HepG2 (cell line): ENCODE measurements at regions not wholly inside any gene's neighbourhood (a gene's known extent, or its start where the extent isn't known, plus 50 kb on each side); places are given as distances from the start of the nearest gene placed in this dataset.

Experiments used
- ATAC-seq: fragments of 200-7000 bp; cut with Tn5 transposase; 3 replicates; pipeline ENCODE4 v1.9.1; 2020; ENCODE audit warnings: mild to moderate bottlenecking, moderate library complexity
- BruUV-seq: library from RNA; stranded (reverse); fragments of 400-500 nt; replicated peaks from 2 replicates; lab custom pipeline; 2021; lab: Mats Ljungman, UMichigan
- CTCF ChIA-PET: fragments of 300-600 bp; formaldehyde crosslinking; extraction: SDS; loops from one replicate; lab custom pipeline; 2021; ENCODE audit warnings: low total read pairs, inconsistent platforms, low intra/inter-chr PET ratio; lab: Yijun Ruan, JAX
- POLR2A ChIA-PET: fragments of 350-600 bp; sonication (Branson Sonifier 250); formaldehyde crosslinking; loops from one replicate; lab custom pipeline; 2020; ENCODE audit warnings: antibody characterized with exemption, inconsistent platforms; lab: Yijun Ruan, JAX
- DNase-seq: peaks from one replicate; pipeline ENCODE4 v3.0.0-alpha.2; 2015; ENCODE audit warnings: low spot score
- FAIRE-seq: peaks from 3 replicates; lab custom pipeline; 2011; peaks lifted over from hg19 to GRCh38; lab: Jason Lieb, UNC
- H2AFZ ChIP-seq: one replicate; pipeline ENCODE4 v1.6.1; 2011; ENCODE audit warnings: low read length, inconsistent platforms
- H3K27ac ChIP-seq: fragments of 300-600 bp; 3 replicates; pipeline ENCODE4 v1.8.0; 2011; ENCODE audit warnings: mixed run types, mild to moderate bottlenecking, mixed read lengths, low read length, inconsistent platforms; ENCODE audit not compliant: insufficient read depth; ENCODE audit errors: extremely low read length
- H3K27me3 ChIP-seq, 2 experiments: fragments of 200-600 bp in 1 of 2; 2 replicates in 1 of 2; 3 replicates in 1 of 2; pipeline versions ENCODE4 v1.6.0 to v1.8.0; 2011; ENCODE audit warnings: low read length in 2 of 2, mild to moderate bottlenecking in 2 of 2, moderate library complexity in 2 of 2, inconsistent platforms in 1 of 2; ENCODE audit not compliant: insufficient read depth in 2 of 2, control insufficient read depth in 1 of 2
- H3K36me3 ChIP-seq, 2 experiments: fragments of 200-600 bp in 1 of 2; replicated peaks in 1 of 2; 2 replicates in 1 of 2; 3 replicates in 1 of 2; pipeline versions ENCODE4 v1.5.1 to v1.8.0; 2011; ENCODE audit warnings: low read length in 2 of 2, inconsistent platforms in 1 of 2; ENCODE audit not compliant: insufficient read depth in 2 of 2, control insufficient read depth in 1 of 2
- H3K4me1 ChIP-seq: 2 replicates; pipeline ENCODE4 v1.5.1; 2012; ENCODE audit warnings: low read length, inconsistent platforms; ENCODE audit not compliant: insufficient read depth
- H3K4me2 ChIP-seq: 2 replicates; pipeline ENCODE4 v1.6.0; 2011; ENCODE audit warnings: low read depth, low read length, inconsistent platforms
- H3K4me3 ChIP-seq, 3 experiments: fragments of 200-600 bp in 1 of 3; sonication (generic), shearing (Covaris generic) in 1 of 3; replicated peaks in 1 of 3; 2 replicates each; pipeline ENCODE4 v1.5.1; 2011 to 2016; ENCODE audit warnings: low read length in 3 of 3, inconsistent platforms in 2 of 3, low read depth in 2 of 3, mild to moderate bottlenecking in 2 of 3, control low read depth in 1 of 3, mixed read lengths in 1 of 3; ENCODE audit not compliant: insufficient read depth in 1 of 3
- H3K79me2 ChIP-seq: one replicate; pipeline ENCODE4 v1.6.1; 2011; ENCODE audit warnings: low read length, inconsistent platforms; ENCODE audit not compliant: insufficient read depth
- H3K9ac ChIP-seq: 2 replicates; pipeline ENCODE4 v1.6.0; 2011; ENCODE audit warnings: mild to moderate bottlenecking, low read depth, low read length, inconsistent platforms; ENCODE audit not compliant: insufficient read depth
- H3K9me3 ChIP-seq: 2 replicates; pipeline ENCODE4 v1.5.1; 2012; ENCODE audit warnings: mild to moderate bottlenecking, low read length
- H4K20me1 ChIP-seq: 2 replicates; pipeline ENCODE4 v1.6.0; 2011; ENCODE audit warnings: inconsistent platforms, mild to moderate bottlenecking, low read length, moderate library complexity; ENCODE audit not compliant: insufficient read depth
- CEBPB ChIP-seq: IDR thresholded peaks from 2 replicates; pipeline ENCODE4 v1.6.1; 2011; ENCODE audit warnings: low read depth, low read length, improper control_type of control experiment, borderline replicate concordance
- DNMT1 ChIP-seq: sonication (generic); formaldehyde crosslinking; IDR thresholded peaks from 2 replicates; pipeline ENCODE4 v1.5.1; 2020; ENCODE audit warnings: mild to moderate bottlenecking, missing genetic modification reagents
- FOSL1 ChIP-seq: sonication (generic); formaldehyde crosslinking; IDR thresholded peaks from 2 replicates; pipeline ENCODE4 v1.9.0; 2021; ENCODE audit warnings: missing genetic modification reagents, borderline replicate concordance
- HCFC1 ChIP-seq: fragments of 150-350 bp; IDR thresholded peaks from 2 replicates; pipeline ENCODE4 v1.6.1; 2014; ENCODE audit warnings: low read depth, low read length
- HNRNPH1 ChIP-seq: fragments of 200-400 bp; formaldehyde crosslinking; optimal IDR thresholded peaks from 2 replicates; pipeline ENCODE3; 2017; ENCODE audit warnings: mild to moderate bottlenecking, low read depth, low read length
- JUNB ChIP-seq: sonication (generic); formaldehyde crosslinking; IDR thresholded peaks from 2 replicates; pipeline ENCODE4 v1.8.0; 2022; ENCODE audit warnings: missing genetic modification reagents, mild to moderate bottlenecking, borderline replicate concordance
- PRDM4 ChIP-seq: sonication (generic); formaldehyde crosslinking; IDR thresholded peaks from 2 replicates; pipeline ENCODE4 v1.9.0; 2021; ENCODE audit warnings: missing genetic modification reagents, borderline replicate concordance
- TAF1 ChIP-seq: sonication (generic); formaldehyde crosslinking; IDR thresholded peaks from 2 replicates; pipeline ENCODE4 v1.4.0; 2020; ENCODE audit warnings: missing genetic modification reagents
- ZNF431 ChIP-seq: sonication (generic); formaldehyde crosslinking; IDR thresholded peaks from 2 replicates; pipeline ENCODE4 v1.9.0; 2022; ENCODE audit warnings: missing genetic modification reagents, low read depth, mild to moderate bottlenecking, borderline replicate concordance
- ZNF619 ChIP-seq: sonication (generic); formaldehyde crosslinking; IDR thresholded peaks from 2 replicates; pipeline ENCODE4 v1.4.0; 2020; ENCODE audit warnings: mild to moderate bottlenecking, missing genetic modification reagents
- ZNF761 ChIP-seq: sonication (generic); formaldehyde crosslinking; conservative IDR thresholded peaks from 2 replicates; pipeline ENCODE4 v1.4.0; 2020; ENCODE audit warnings: mild to moderate bottlenecking, missing genetic modification reagents
- WGBS: methylation state at CpG from one replicate; pipeline ENCODE4 v1.1.6; 2017; ENCODE audit warnings: low lambda C conversion rate; 5-methylcytosine and 5-hydroxymethylcytosine counted together
- in situ Hi-C: cut with HindIII; loops from 2 replicates; pipeline ENCODE4 v1.10.0; 2017; ENCODE audit warnings: low pct_unique_long_range_greater_than_20kb; ENCODE audit not compliant: extremely low pct_ligation_motif_present
- intact Hi-C: fragments of 100-400 bp; cut with micrococcal nuclease; formaldehyde crosslinking; loops from one replicate; pipeline ENCODE4 v1.10.0; 2022; ENCODE audit not compliant: unreplicated experiment

- FAIRE-seq: no peak
- H3K9me3 ChIP-seq: peaks cover 80% of the 10 kb centered on the region
- no peak overlapping the region for H3K4me2 ChIP-seq
- H3K79me2 ChIP-seq: no peaks in the 10 kb centered on the region
- ChIA-PET CTCF (no interaction called here), POLR2A (no interaction called here)
- no peaks in the 10 kb centered on the region for H3K36me3 ChIP-seq
- H4K20me1 ChIP-seq: no peaks in the 10 kb centered on the region
- no peaks in the 10 kb centered on the region for H3K27me3 ChIP-seq
- WGBS: no CpG with 5 or more reads among the region's 2 CpGs
- H3K4me1 ChIP-seq: no peaks in the 10 kb centered on the region
- no peak overlapping the region for H2AFZ ChIP-seq
- no peak overlapping the region for H3K27ac ChIP-seq
- TF ChIP-seq TAF1 (CRISPR knock-in tag) (no peak), FOSL1 (CRISPR knock-in tag) (no peak), ZNF761 (no peak), ZNF431 (no peak), JUNB (no peak), CEBPB (no peak), DNMT1 (CRISPR knock-in tag) (no peak), ZNF619 (no peak), PRDM4 (CRISPR knock-in tag) (no peak), HNRNPH1 (no peak), HCFC1 (no peak)
- DNase-seq: no peak
- no peak for ATAC-seq
- in situ Hi-C loops: no loop called here
- intact Hi-C loops: no loop called here
- H3K9ac ChIP-seq: no peak overlapping the region
- H3K4me3 ChIP-seq: no peak overlapping the region
- no TSS peak for BruUV-seq
These were observed 102.5 kb downstream of the KCNA4 start for GRCh38 chr11:29914203-29914930.
